SK-N-SH (cell line): ENCODE measurements at regions not wholly inside any gene's neighbourhood (a gene's known extent, or its start where the extent isn't known, plus 50 kb on each side); places are given as distances from the start of the nearest gene placed in this dataset.

ENCODE experiments used
- GABPA ChIP-seq: IDR thresholded peaks from 2 replicates; pipeline ENCODE4 v1.4.0; 2012; ENCODE audit warnings: low read depth, mild to moderate bottlenecking
- TCF12 ChIP-seq: IDR thresholded peaks from 2 replicates; pipeline ENCODE4 v1.4.0; 2012
- TF ChIP-seq, protein P1 (sequence below): fragments of 200-600 bp; sonication (generic); IDR thresholded peaks from 2 replicates; pipeline ENCODE4 v1.6.1; 2017; ENCODE audit warnings: antibody characterized with exemption, mild to moderate bottlenecking, moderate library complexity

DNA sequence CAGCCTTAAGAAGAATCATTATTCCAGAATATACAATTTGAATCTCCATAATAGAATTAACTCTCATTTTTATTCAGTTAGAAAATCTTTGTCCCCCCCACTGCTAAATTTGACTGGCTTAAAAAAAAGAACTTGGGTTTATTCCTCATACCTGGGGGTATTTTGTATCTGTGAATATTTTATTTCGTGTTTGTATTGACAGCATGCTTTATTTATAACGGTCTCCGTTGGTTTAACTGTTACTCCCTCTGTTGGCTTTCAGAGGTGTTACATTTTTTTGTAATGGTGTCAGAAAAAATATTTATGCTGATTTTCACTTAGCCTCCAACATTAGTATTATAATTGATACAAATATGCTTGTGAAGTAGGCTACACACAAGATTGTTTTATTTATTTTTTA is 109.1 kb downstream of the HAUS1 start:
- TF ChIP-seq GABPA (no peak), TCF12 (no peak)
- TF ChIP-seq, protein P1, sequence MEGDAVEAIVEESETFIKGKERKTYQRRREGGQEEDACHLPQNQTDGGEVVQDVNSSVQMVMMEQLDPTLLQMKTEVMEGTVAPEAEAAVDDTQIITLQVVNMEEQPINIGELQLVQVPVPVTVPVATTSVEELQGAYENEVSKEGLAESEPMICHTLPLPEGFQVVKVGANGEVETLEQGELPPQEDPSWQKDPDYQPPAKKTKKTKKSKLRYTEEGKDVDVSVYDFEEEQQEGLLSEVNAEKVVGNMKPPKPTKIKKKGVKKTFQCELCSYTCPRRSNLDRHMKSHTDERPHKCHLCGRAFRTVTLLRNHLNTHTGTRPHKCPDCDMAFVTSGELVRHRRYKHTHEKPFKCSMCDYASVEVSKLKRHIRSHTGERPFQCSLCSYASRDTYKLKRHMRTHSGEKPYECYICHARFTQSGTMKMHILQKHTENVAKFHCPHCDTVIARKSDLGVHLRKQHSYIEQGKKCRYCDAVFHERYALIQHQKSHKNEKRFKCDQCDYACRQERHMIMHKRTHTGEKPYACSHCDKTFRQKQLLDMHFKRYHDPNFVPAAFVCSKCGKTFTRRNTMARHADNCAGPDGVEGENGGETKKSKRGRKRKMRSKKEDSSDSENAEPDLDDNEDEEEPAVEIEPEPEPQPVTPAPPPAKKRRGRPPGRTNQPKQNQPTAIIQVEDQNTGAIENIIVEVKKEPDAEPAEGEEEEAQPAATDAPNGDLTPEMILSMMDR, result peak; percentile 42
